ENCODE measurements at regions not wholly inside any gene's neighbourhood (a gene's known extent, or its start where the extent isn't known, plus 50 kb on each side); places are given as distances from the start of the nearest gene placed in this dataset.

- intact Hi-C loops (cut with DNase I): no loop called here
- no peaks in the 10 kb centered on the region for H3K27me3 ChIP-seq
- no peaks in the 10 kb centered on the region for H3K4me1 ChIP-seq
- DNase-seq: no peak
- no peak overlapping the region for H3K4me3 ChIP-seq
- H3K27ac ChIP-seq: no peak overlapping the region
- H3K36me3 ChIP-seq (replicated peaks in 1 of 2; ENCODE audit: insufficient read depth in 1 of 2, low read depth in 2 of 2): no peaks in the 10 kb centered on the region
- TF ChIP-seq CTCF (IDR thresholded peaks at IDR 0.05) (no peak), POLR2A (IDR thresholded peaks at IDR 0.05) (no peak)
- 89 to 95% methylated on average over 3 of the region's 3 CpGs for WGBS, 2 donors
- ATAC-seq: no peak
- H3K9me3 ChIP-seq: no peaks in the 10 kb centered on the region
These were observed 69.4 kb upstream of the ARID1B start for GRCh38 chr6:156707818-156708217.

- Histone ChIP-seq H3K9me3 (no peaks in the 10 kb centered on the region), H3K27ac (no peak overlapping the region), H3K4me3 (no peak overlapping the region), H3K4me1 (peaks cover 34% of the 10 kb centered on the region), H3K36me3 (replicated peaks in 1 of 2; ENCODE audit: insufficient read depth in 1 of 2, low read depth in 2 of 2) (no peaks in the 10 kb centered on the region), H3K27me3 (no peaks in the 10 kb centered on the region)
- DNase-seq (no peak), ATAC-seq (no peak)
- intact Hi-C loops (cut with DNase I): no loop called here
- 49 to 57% methylated on average over 6 of the region's 6 CpGs for WGBS, 2 donors
- TF ChIP-seq CTCF (IDR thresholded peaks at IDR 0.05) (no peak), POLR2A (IDR thresholded peaks at IDR 0.05) (no peak)
These were observed 73.5 kb upstream of the ARID1B start for GRCh38 chr6:156703719-156704118.

GRCh38 chr6:156701966-156702365 is 75.2 kb upstream of the ARID1B start:
- Histone ChIP-seq H3K9me3 (no peaks in the 10 kb centered on the region), H3K27me3 (no peaks in the 10 kb centered on the region), H3K4me1 (peaks cover 46% of the 10 kb centered on the region), H3K27ac (no peak overlapping the region), H3K4me3 (no peak overlapping the region), H3K36me3 (replicated peaks in 1 of 2; ENCODE audit: insufficient read depth in 1 of 2, low read depth in 2 of 2) (no peaks in the 10 kb centered on the region)
- no peak for ATAC-seq
- intact Hi-C loops (cut with DNase I): no loop called here
- WGBS, 2 donors: 59 to 64% methylated on average over 4 of the region's 4 CpGs
- DNase-seq: no peak
- TF ChIP-seq CTCF (IDR thresholded peaks at IDR 0.05): no peak
- no peak for TF ChIP-seq POLR2A (IDR thresholded peaks at IDR 0.05)

- 40 to 41% methylated on average over 7 of the region's 7 CpGs for WGBS, 2 donors
- H3K27ac ChIP-seq: peak overlapping the region in 3 of 4 donors; percentile 28 to 47 (median 39)
- H3K9me3 ChIP-seq: no peaks in the 10 kb centered on the region
- H3K27me3 ChIP-seq: no peaks in the 10 kb centered on the region
- H3K4me3 ChIP-seq: no peak overlapping the region
- DNase-seq (no peak), ATAC-seq (peak; percentile 60)
- TF ChIP-seq POLR2A (IDR thresholded peaks at IDR 0.05) (no peak), CTCF (IDR thresholded peaks at IDR 0.05) (no peak)
- intact Hi-C loops (cut with DNase I): no loop called here
- H3K4me1 ChIP-seq: peaks cover 46% of the 10 kb centered on the region
- H3K36me3 ChIP-seq (replicated peaks in 1 of 2; ENCODE audit: insufficient read depth in 1 of 2, low read depth in 2 of 2): no peaks in the 10 kb centered on the region
These were observed 76.6 kb upstream of the ARID1B start for GRCh38 chr6:156700440-156701057.

- no peak for TF ChIP-seq POLR2A (IDR thresholded peaks at IDR 0.05)
- intact Hi-C loops (cut with DNase I): no loop called here
- 74 to 79% methylated on average over 3 of the region's 3 CpGs for WGBS, 2 donors
- no peaks in the 10 kb centered on the region for H3K9me3 ChIP-seq
- H3K4me1 ChIP-seq: peaks cover 46% of the 10 kb centered on the region
- DNase-seq (no peak), ATAC-seq (no peak)
- no peak overlapping the region for H3K27ac ChIP-seq
- no peak overlapping the region for H3K4me3 ChIP-seq
- H3K27me3 ChIP-seq: no peaks in the 10 kb centered on the region
- no peaks in the 10 kb centered on the region for H3K36me3 ChIP-seq (replicated peaks in 1 of 2; ENCODE audit: insufficient read depth in 1 of 2, low read depth in 2 of 2)
These were observed 77.2 kb upstream of the ARID1B start for GRCh38 chr6:156699935-156700334.

All from body of pancreas (tissue), 4 donors.